IMR-90 (cell line): ENCODE measurements at regions not wholly inside any gene's neighbourhood (a gene's known extent, or its start where the extent isn't known, plus 50 kb on each side); places are given as distances from the start of the nearest gene placed in this dataset.
A peak's percentile ranks its signal among the peaks of the same experiment; 100 is the strongest.

ENCODE experiments used
- ATAC-seq: fragments of 200-7000 bp; cut with Tn5 transposase; 2 replicates; pipeline ENCODE4 v1.9.1; 2020; ENCODE audit warnings: low read depth, mild to moderate bottlenecking, moderate library complexity
- BruUV-seq: library from RNA; stranded (reverse); fragments of 400-500 nt; replicated peaks from 2 replicates; lab custom pipeline; 2021; lab: Mats Ljungman, UMichigan
- CTCF ChIA-PET: fragments of 300-600 bp; formaldehyde crosslinking; extraction: SDS; loops from one replicate; lab custom pipeline; 2021; ENCODE audit warnings: antibody characterized with exemption; lab: Yijun Ruan, JAX
- POLR2A ChIA-PET: fragments of 300-600 bp; sonication (Branson Sonifier 250); formaldehyde crosslinking; loops from one replicate; lab custom pipeline; 2022; ENCODE audit warnings: antibody characterized with exemption; ENCODE audit not compliant: unreplicated experiment; lab: Charles Lee
- DNase-seq: peaks from one replicate; pipeline ENCODE4 v3.0.0; 2013
- H2AFZ ChIP-seq: replicated peaks from 2 replicates; pipeline ENCODE3; 2013; ENCODE audit warnings: low read length, mild to moderate bottlenecking; ENCODE audit not compliant: poor library complexity
- H2AK5ac ChIP-seq: 2 replicates; pipeline ENCODE4 v1.6.1; 2013; ENCODE audit warnings: low read depth, low read length, inconsistent platforms
- H2AK9ac ChIP-seq: replicated peaks from 2 replicates; pipeline ENCODE3; 2013; ENCODE audit warnings: mild to moderate bottlenecking, low read depth, low read length, moderate library complexity; ENCODE audit not compliant: poor library complexity
- H2BK120ac ChIP-seq: 2 replicates; pipeline ENCODE4 v1.6.1; 2013; ENCODE audit warnings: low read depth, low read length, inconsistent platforms
- H2BK15ac ChIP-seq: 3 replicates; pipeline ENCODE4 v1.6.1; 2013; ENCODE audit warnings: low read depth, low read length, inconsistent platforms
- H2BK20ac ChIP-seq: 2 replicates; pipeline ENCODE4 v1.6.1; 2013; ENCODE audit warnings: low read depth, mild to moderate bottlenecking, inconsistent platforms, low read length, moderate library complexity
- H2BK5ac ChIP-seq: 2 replicates; pipeline ENCODE4 v1.6.1; 2013; ENCODE audit warnings: mild to moderate bottlenecking, low read depth, low read length, inconsistent platforms; ENCODE audit not compliant: poor library complexity, severe bottlenecking
- H3K14ac ChIP-seq: replicated peaks from 2 replicates; pipeline ENCODE4 v1.6.1; 2013; ENCODE audit warnings: low read depth, low read length, inconsistent platforms
- H3K18ac ChIP-seq: 2 replicates; pipeline ENCODE4 v1.6.1; 2013; ENCODE audit warnings: low read depth, low read length, control low read depth
- H3K23ac ChIP-seq: 2 replicates; pipeline ENCODE4 v1.6.1; 2013; ENCODE audit warnings: low read depth, low read length, inconsistent platforms
- H3K27ac ChIP-seq: 2 replicates; pipeline ENCODE4 v1.5.1; 2013; ENCODE audit warnings: mild to moderate bottlenecking, control low read depth, low read length; ENCODE audit not compliant: insufficient read depth
- H3K27me3 ChIP-seq: 2 replicates; pipeline ENCODE4 v1.6.1; 2013; ENCODE audit warnings: low read length; ENCODE audit not compliant: control insufficient read depth, insufficient read depth
- H3K36me3 ChIP-seq: 2 replicates; pipeline ENCODE4 v1.6.1; 2013; ENCODE audit warnings: low read length, mixed read lengths; ENCODE audit not compliant: control insufficient read depth, insufficient read depth
- H3K4ac ChIP-seq: 2 replicates; pipeline ENCODE4 v1.6.1; 2013; ENCODE audit warnings: low read depth, low read length, inconsistent platforms
- H3K4me1 ChIP-seq: 2 replicates; pipeline ENCODE4 v1.6.1; 2013; ENCODE audit warnings: low read length, mixed read lengths; ENCODE audit not compliant: control insufficient read depth, insufficient read depth
- H3K4me2 ChIP-seq: 2 replicates; pipeline ENCODE4 v1.6.1; 2013; ENCODE audit warnings: low read depth, mild to moderate bottlenecking, control low read depth, low read length, moderate library complexity
- H3K4me3 ChIP-seq: 2 replicates; pipeline ENCODE4 v1.5.1; 2013; ENCODE audit warnings: low read depth, mild to moderate bottlenecking, control low read depth, low read length, moderate library complexity; ENCODE audit not compliant: insufficient read depth
- H3K56ac ChIP-seq: 2 replicates; pipeline ENCODE4 v1.6.1; 2013; ENCODE audit warnings: low read length, inconsistent platforms; ENCODE audit not compliant: insufficient read depth; ENCODE audit errors: extremely low read depth
- H3K79me1 ChIP-seq, 2 experiments: 2 replicates each; pipeline ENCODE4 v1.6.1; 2013; ENCODE audit warnings: low read length in 2 of 2, inconsistent platforms in 1 of 2, low read depth in 1 of 2
- H3K9ac ChIP-seq: 2 replicates; pipeline ENCODE4 v1.6.1; 2013; ENCODE audit warnings: low read depth, low read length, control low read depth
- H3K9me1 ChIP-seq: 2 replicates; pipeline ENCODE4 v1.6.1; 2013; ENCODE audit warnings: low read length, inconsistent platforms; ENCODE audit not compliant: insufficient read depth
- H3K9me3 ChIP-seq: 2 replicates; pipeline ENCODE4 v1.6.1; 2013; ENCODE audit warnings: low read length; ENCODE audit not compliant: control insufficient read depth, insufficient read depth
- H4K20me1 ChIP-seq: 2 replicates; pipeline ENCODE4 v1.6.1; 2013; ENCODE audit warnings: low read length, inconsistent platforms; ENCODE audit not compliant: insufficient read depth
- H4K5ac ChIP-seq: 2 replicates; pipeline ENCODE4 v1.6.1; 2013; ENCODE audit warnings: mild to moderate bottlenecking, low read depth, low read length, control low read depth
- H4K8ac ChIP-seq, 2 experiments: 2 replicates each; pipeline ENCODE4 v1.6.1; 2013; ENCODE audit warnings: low read depth in 2 of 2, low read length in 2 of 2, control low read depth in 1 of 2, inconsistent platforms in 1 of 2
- H4K91ac ChIP-seq: 2 replicates; pipeline ENCODE4 v1.6.1; 2013; ENCODE audit warnings: low read depth, low read length, inconsistent platforms; ENCODE audit not compliant: insufficient read depth
- CEBPB ChIP-seq: IDR thresholded peaks from 2 replicates; pipeline ENCODE4 v1.6.1; 2012; ENCODE audit warnings: low read depth, low read length, improper control_type of control experiment
- MAZ ChIP-seq: IDR thresholded peaks from 2 replicates; pipeline ENCODE4 v1.6.1; 2012; ENCODE audit warnings: low read depth, mild to moderate bottlenecking, low read length, improper control_type of control experiment, moderate library complexity, borderline replicate concordance
- WGBS, 2 experiments: methylation state at CpG; one replicate each; pipeline versions ENCODE4 v1.1.5 to v1.1.7; 2013; ENCODE audit warnings: missing lambda C conversion rate in 2 of 2; ENCODE audit not compliant: insufficient read length in 1 of 2; ENCODE audit errors: extremely low coverage in 2 of 2; 5-methylcytosine and 5-hydroxymethylcytosine counted together
- dilution Hi-C: fragments of 300-500 bp; cut with HindIII; formaldehyde crosslinking; loops from one replicate; pipeline ENCODE4 v1.14.3; 2018; ENCODE audit warnings: low sequenced_read_pairs; ENCODE audit not compliant: unreplicated experiment
- in situ Hi-C: fragments of 300-500 bp; cut with MboI; formaldehyde crosslinking; loops from 3 replicates; pipeline ENCODE4 v1.14.3; 2019; ENCODE audit warnings: low sequenced_read_pairs, inconsistent platforms, mixed read lengths
- intact Hi-C: fragments of 100-400 bp; cut with micrococcal nuclease; formaldehyde crosslinking; loops from 2 replicates; pipeline ENCODE4 v1.10.0; 2022

DNA sequence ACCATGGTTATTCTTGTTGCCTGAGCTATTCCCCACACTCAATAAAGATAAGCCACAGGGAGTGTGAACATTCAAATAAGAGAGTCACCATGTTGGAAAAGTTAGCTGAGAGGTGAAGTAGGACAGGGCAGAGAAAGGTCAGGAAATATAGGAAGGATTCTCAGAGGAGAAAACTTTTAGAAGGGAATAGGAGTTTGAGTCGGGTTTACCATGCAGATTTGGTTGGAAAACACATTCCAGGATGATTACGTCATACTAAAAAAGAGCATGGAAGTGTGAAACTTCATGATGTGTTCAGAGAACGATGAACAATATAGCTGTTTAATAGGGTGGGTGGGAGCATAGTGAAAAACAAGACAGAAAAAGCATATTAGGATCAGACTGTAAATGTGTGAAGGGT, 1125.3 kb upstream of the ADGRL2 start:
- Histone ChIP-seq H4K8ac (no peak overlapping the region), H2BK20ac (no peak overlapping the region), H3K9me1 (no peaks in the 10 kb centered on the region), H2AK9ac (no peak overlapping the region), H4K91ac (no peak overlapping the region), H3K27me3 (no peaks in the 10 kb centered on the region), H2BK120ac (no peak overlapping the region), H2AFZ (no peak overlapping the region), H4K20me1 (no peaks in the 10 kb centered on the region), H3K18ac (no peak overlapping the region), H2AK5ac (no peak overlapping the region), H3K4ac (no peak overlapping the region), H4K5ac (no peak overlapping the region), H2BK15ac (no peak overlapping the region), H2BK5ac (no peak overlapping the region), H3K79me1 (no peaks in the 10 kb centered on the region), H3K4me1 (no peaks in the 10 kb centered on the region), H3K4me2 (no peak overlapping the region), H3K9me3 (no peaks in the 10 kb centered on the region), H3K14ac (no peak overlapping the region), H3K4me3 (no peak overlapping the region), H3K9ac (no peak overlapping the region), H3K23ac (no peak overlapping the region), H3K27ac (no peak overlapping the region), H3K36me3 (no peaks in the 10 kb centered on the region), H3K56ac (no peak overlapping the region)
- intact Hi-C loops (no loop called here), dilution Hi-C loops (no loop called here), in situ Hi-C loops (no loop called here)
- TF ChIP-seq MAZ (no peak), CEBPB (peak; percentile 82)
- DNase-seq (no peak), ATAC-seq (no peak)
- no TSS peak for BruUV-seq
- POLR2A ChIA-PET, result no interaction called here
- WGBS, 2 experiments, result 52% methylated on average over 3 of the region's 3 CpGs; no CpG with 5 or more reads in 1 of the 2 experiments
- CTCF ChIA-PET, result no interaction called here
